ENCODE measurements at regions not wholly inside any gene's neighbourhood (a gene's known extent, or its start where the extent isn't known, plus 50 kb on each side); places are given as distances from the start of the nearest gene placed in this dataset.

GRCh38 chr5:35483780-35484179, 133.9 kb upstream of the SPEF2 start:
- H3K9me2 ChIP-seq (ENCODE audit: insufficient read depth): no peaks in the 10 kb centered on the region
- H4K20me1 ChIP-seq (ENCODE audit: insufficient read depth): no peaks in the 10 kb centered on the region
- H3K27me3 ChIP-seq (ENCODE audit: insufficient read depth, low read length): no peaks in the 10 kb centered on the region; the same call in 1 of the 2 replicates
- RAD21 ChIA-PET (ENCODE audit: low non-redundant PET in 1 of 2, low total read pairs in 2 of 2, uncharacterized antibody in 2 of 2, unreplicated experiment in 2 of 2): no interaction called here
- H2AFZ ChIP-seq (ENCODE audit: low read depth, low read length, poor library complexity, severe bottlenecking): no peak overlapping the region
- POLR2A ChIA-PET: no interaction called here
- no peak overlapping the region for H3K4me2 ChIP-seq (ENCODE audit: low read length)
- DNase-seq (ENCODE audit: low read depth, low spot score) (no peak), ATAC-seq (no peak)
- no peak overlapping the region for H3K4me3 ChIP-seq (replicated peaks in 1 of 2; ENCODE audit: low read depth in 1 of 2, low read length in 2 of 2)
- no peaks in the 10 kb centered on the region for H3K4me1 ChIP-seq (ENCODE audit: control insufficient read depth in 1 of 2, insufficient read depth in 2 of 2, low read length in 2 of 2)
- no peak overlapping the region for H3K27ac ChIP-seq (ENCODE audit: low read depth, low read length)
- no peak overlapping the region for H3K9ac ChIP-seq (ENCODE audit: low read length)
- no TSS peak for BruUV-seq (replicated peaks)
- intact Hi-C loops (cut with micrococcal nuclease): no loop called here
- H3K36me3 ChIP-seq (ENCODE audit: control insufficient read depth in 1 of 2, insufficient read depth in 2 of 2, low read length in 2 of 2): no peaks in the 10 kb centered on the region
- H3K9me3 ChIP-seq (ENCODE audit: control insufficient read depth in 1 of 2, insufficient read depth in 1 of 2, low read depth in 1 of 2, low read length in 2 of 2): no peaks in the 10 kb centered on the region
- no peaks in the 10 kb centered on the region for H3K79me2 ChIP-seq (ENCODE audit: insufficient read depth, low read length)
- CTCF ChIA-PET: no interaction called here
- TF ChIP-seq EZH2phosphoT487 (IDR thresholded peaks at IDR 0.05; ENCODE audit: borderline replicate concordance): no peak
- TF ChIP-seq SIN3A (IDR thresholded peaks at IDR 0.05; ENCODE audit: low read depth): no peak
- TF ChIP-seq POLR2A (IDR thresholded peaks at IDR 0.05; ENCODE audit: borderline replicate concordance, extremely low read depth, insufficient read depth, insufficient read length): no peak
- TF ChIP-seq POLR2AphosphoS5 (IDR thresholded peaks at IDR 0.05; ENCODE audit: low read depth, low read length): no peak
- TF ChIP-seq TCF7L2 (IDR thresholded peaks at IDR 0.05; ENCODE audit: borderline replicate concordance, extremely low read depth, insufficient read depth, insufficient read length): no peak
- TF ChIP-seq FOSL1 (IDR thresholded peaks at IDR 0.05; ENCODE audit: low read depth): no peak
- no peak for TF ChIP-seq ATF3 (IDR thresholded peaks at IDR 0.05)

GRCh38 chr5:35483191-35483590, 134.5 kb upstream of the SPEF2 start:
- BruUV-seq (replicated peaks): no TSS peak
- DNase-seq (ENCODE audit: low read depth, low spot score): no peak
- ChIA-PET RAD21 (ENCODE audit: low non-redundant PET in 1 of 2, low total read pairs in 2 of 2, uncharacterized antibody in 2 of 2, unreplicated experiment in 2 of 2) (no interaction called here), CTCF (no interaction called here), POLR2A (no interaction called here)
- no peak for ATAC-seq
- Histone ChIP-seq H3K36me3 (ENCODE audit: control insufficient read depth in 1 of 2, insufficient read depth in 2 of 2, low read length in 2 of 2) (no peaks in the 10 kb centered on the region), H3K27ac (ENCODE audit: low read depth, low read length) (no peak overlapping the region), H3K4me2 (ENCODE audit: low read length) (no peak overlapping the region), H3K9ac (ENCODE audit: low read length) (no peak overlapping the region), H3K9me3 (ENCODE audit: control insufficient read depth in 1 of 2, insufficient read depth in 1 of 2, low read depth in 1 of 2, low read length in 2 of 2) (no peaks in the 10 kb centered on the region), H3K4me1 (ENCODE audit: control insufficient read depth in 1 of 2, insufficient read depth in 2 of 2, low read length in 2 of 2) (no peaks in the 10 kb centered on the region), H2AFZ (ENCODE audit: low read depth, low read length, poor library complexity, severe bottlenecking) (no peak overlapping the region), H4K20me1 (ENCODE audit: insufficient read depth) (no peaks in the 10 kb centered on the region), H3K9me2 (ENCODE audit: insufficient read depth) (no peaks in the 10 kb centered on the region), H3K4me3 (replicated peaks in 1 of 2; ENCODE audit: low read depth in 1 of 2, low read length in 2 of 2) (no peak overlapping the region), H3K79me2 (ENCODE audit: insufficient read depth, low read length) (no peaks in the 10 kb centered on the region), H3K27me3 (ENCODE audit: insufficient read depth, low read length) (no peaks in the 10 kb centered on the region; the same call in 1 of the 2 replicates)
- TF ChIP-seq TCF7L2 (IDR thresholded peaks at IDR 0.05; ENCODE audit: borderline replicate concordance, extremely low read depth, insufficient read depth, insufficient read length) (no peak), CTCF (IDR thresholded peaks at IDR 0.05 in 2 of 3, conservative IDR thresholded peaks at IDR 0.05 in 1 of 3; ENCODE audit: borderline replicate concordance in 1 of 3, insufficient read depth in 1 of 3, low read depth in 2 of 3, low read length in 2 of 3) (no peak), FOSL1 (IDR thresholded peaks at IDR 0.05; ENCODE audit: low read depth) (no peak), CBX3 (IDR thresholded peaks at IDR 0.05; ENCODE audit: low read depth) (no peak)
- intact Hi-C loops (cut with micrococcal nuclease): no loop called here

Measured in HCT116 (cell line).